OCI-LY7 (cell line): ENCODE measurements at regions not wholly inside any gene's neighbourhood (a gene's known extent, or its start where the extent isn't known, plus 50 kb on each side); places are given as distances from the start of the nearest gene placed in this dataset.

Experiments
- EZH2phosphoT487 ChIP-seq: fragments of 200-600 bp; sonication (generic); IDR thresholded peaks from 2 replicates; pipeline ENCODE4 v1.6.1; 2018; ENCODE audit warnings: low read depth, borderline replicate concordance, mild to moderate bottlenecking, mixed run types, antibody characterized with exemption, low read length, moderate library complexity, mixed read lengths
- TF ChIP-seq, protein P1 (sequence below): fragments of 200-600 bp; sonication (generic); conservative IDR thresholded peaks from 2 replicates; pipeline ENCODE4 v1.5.1; 2014; ENCODE audit warnings: mild to moderate bottlenecking, antibody characterized with exemption, low read length, moderate library complexity, mixed read lengths

- TF ChIP-seq, protein P1, sequence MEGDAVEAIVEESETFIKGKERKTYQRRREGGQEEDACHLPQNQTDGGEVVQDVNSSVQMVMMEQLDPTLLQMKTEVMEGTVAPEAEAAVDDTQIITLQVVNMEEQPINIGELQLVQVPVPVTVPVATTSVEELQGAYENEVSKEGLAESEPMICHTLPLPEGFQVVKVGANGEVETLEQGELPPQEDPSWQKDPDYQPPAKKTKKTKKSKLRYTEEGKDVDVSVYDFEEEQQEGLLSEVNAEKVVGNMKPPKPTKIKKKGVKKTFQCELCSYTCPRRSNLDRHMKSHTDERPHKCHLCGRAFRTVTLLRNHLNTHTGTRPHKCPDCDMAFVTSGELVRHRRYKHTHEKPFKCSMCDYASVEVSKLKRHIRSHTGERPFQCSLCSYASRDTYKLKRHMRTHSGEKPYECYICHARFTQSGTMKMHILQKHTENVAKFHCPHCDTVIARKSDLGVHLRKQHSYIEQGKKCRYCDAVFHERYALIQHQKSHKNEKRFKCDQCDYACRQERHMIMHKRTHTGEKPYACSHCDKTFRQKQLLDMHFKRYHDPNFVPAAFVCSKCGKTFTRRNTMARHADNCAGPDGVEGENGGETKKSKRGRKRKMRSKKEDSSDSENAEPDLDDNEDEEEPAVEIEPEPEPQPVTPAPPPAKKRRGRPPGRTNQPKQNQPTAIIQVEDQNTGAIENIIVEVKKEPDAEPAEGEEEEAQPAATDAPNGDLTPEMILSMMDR, result no peak
- TF ChIP-seq EZH2phosphoT487, result no peak
Observed at GRCh38 chr14:85892251-85892650, 362.3 kb downstream of the FLRT2 start.
